Smooth muscle cell (in vitro differentiated cells): ENCODE measurements at regions not wholly inside any gene's neighbourhood (a gene's known extent, or its start where the extent isn't known, plus 50 kb on each side); places are given as distances from the start of the nearest gene placed in this dataset.

Experiments used
- DNase-seq: peaks from one replicate; lab custom pipeline; 2025; ENCODE audit not compliant: unreplicated experiment; lab: John Stamatoyannopoulos, UW
- H2AFZ ChIP-seq: fragments of 200-600 bp; sonication (generic); 2 replicates; pipeline ENCODE4 v1.6.0; 2016; ENCODE audit warnings: antibody characterized with exemption, low read depth, mild to moderate bottlenecking
- H3F3A ChIP-seq: fragments of 200-600 bp; sonication (generic); 2 replicates; pipeline ENCODE4 v1.6.0; 2017; ENCODE audit warnings: antibody characterized with exemption, low read depth
- H3K27ac ChIP-seq: fragments of 200-600 bp; sonication (generic); 2 replicates; pipeline ENCODE4 v1.5.1; 2016; ENCODE audit warnings: low read depth, mild to moderate bottlenecking
- H3K27me3 ChIP-seq: fragments of 200-600 bp; sonication (generic); 2 replicates; pipeline ENCODE4 v1.6.1; 2016; ENCODE audit warnings: low read depth, mild to moderate bottlenecking
- H3K36me3 ChIP-seq: fragments of 200-600 bp; sonication (generic); 2 replicates; pipeline ENCODE4 v1.5.1; 2016; ENCODE audit warnings: low read depth
- H3K4me1 ChIP-seq: fragments of 200-600 bp; sonication (generic); 2 replicates; pipeline ENCODE4 v1.5.1; 2016; ENCODE audit warnings: low read depth
- H3K4me2 ChIP-seq: fragments of 200-600 bp; sonication (generic); 2 replicates; pipeline ENCODE4 v1.6.0; 2016; ENCODE audit warnings: mild to moderate bottlenecking
- H3K4me3 ChIP-seq: fragments of 200-600 bp; sonication (generic); 2 replicates; pipeline ENCODE4 v1.5.1; 2016; ENCODE audit warnings: mild to moderate bottlenecking
- H3K79me2 ChIP-seq: fragments of 200-600 bp; sonication (generic); 2 replicates; pipeline ENCODE4 v1.6.0; 2016; ENCODE audit warnings: low read depth, mild to moderate bottlenecking
- H3K9ac ChIP-seq: fragments of 200-600 bp; sonication (generic); 2 replicates; pipeline ENCODE4 v1.6.0; 2016; ENCODE audit warnings: low read depth
- H3K9me3 ChIP-seq: fragments of 200-600 bp; sonication (generic); replicated peaks from 2 replicates; pipeline ENCODE4 v1.5.1; 2016; ENCODE audit warnings: low read depth
- H4K20me1 ChIP-seq: fragments of 200-600 bp; sonication (generic); 2 replicates; pipeline ENCODE4 v1.6.0; 2016; ENCODE audit warnings: low read depth
- WGBS: methylation state at CpG from one replicate; pipeline ENCODE4 v1.1.7; 2016; ENCODE audit warnings: low lambda C conversion rate; 5-methylcytosine and 5-hydroxymethylcytosine counted together
- TF ChIP-seq, protein P1 (sequence below): fragments of 200-600 bp; sonication (generic); IDR thresholded peaks from 2 replicates; pipeline ENCODE4 v1.5.1; 2017; ENCODE audit warnings: borderline replicate concordance, mild to moderate bottlenecking, antibody characterized with exemption; ENCODE audit not compliant: insufficient read depth, poor library complexity, severe bottlenecking

GRCh38 chr13:56020425-56020824 is 1120.3 kb upstream of the PRR20A start:
- H3K4me1 ChIP-seq: no peaks in the 10 kb centered on the region
- TF ChIP-seq, protein P1, sequence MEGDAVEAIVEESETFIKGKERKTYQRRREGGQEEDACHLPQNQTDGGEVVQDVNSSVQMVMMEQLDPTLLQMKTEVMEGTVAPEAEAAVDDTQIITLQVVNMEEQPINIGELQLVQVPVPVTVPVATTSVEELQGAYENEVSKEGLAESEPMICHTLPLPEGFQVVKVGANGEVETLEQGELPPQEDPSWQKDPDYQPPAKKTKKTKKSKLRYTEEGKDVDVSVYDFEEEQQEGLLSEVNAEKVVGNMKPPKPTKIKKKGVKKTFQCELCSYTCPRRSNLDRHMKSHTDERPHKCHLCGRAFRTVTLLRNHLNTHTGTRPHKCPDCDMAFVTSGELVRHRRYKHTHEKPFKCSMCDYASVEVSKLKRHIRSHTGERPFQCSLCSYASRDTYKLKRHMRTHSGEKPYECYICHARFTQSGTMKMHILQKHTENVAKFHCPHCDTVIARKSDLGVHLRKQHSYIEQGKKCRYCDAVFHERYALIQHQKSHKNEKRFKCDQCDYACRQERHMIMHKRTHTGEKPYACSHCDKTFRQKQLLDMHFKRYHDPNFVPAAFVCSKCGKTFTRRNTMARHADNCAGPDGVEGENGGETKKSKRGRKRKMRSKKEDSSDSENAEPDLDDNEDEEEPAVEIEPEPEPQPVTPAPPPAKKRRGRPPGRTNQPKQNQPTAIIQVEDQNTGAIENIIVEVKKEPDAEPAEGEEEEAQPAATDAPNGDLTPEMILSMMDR: no peak
- H3K27ac ChIP-seq: no peak overlapping the region
- no peak overlapping the region for H3K9ac ChIP-seq
- no peak overlapping the region for H3K4me3 ChIP-seq
- H2AFZ ChIP-seq: no peak overlapping the region
- no peaks in the 10 kb centered on the region for H4K20me1 ChIP-seq
- 95% methylated on average over 3 of the region's 3 CpGs for WGBS
- H3K79me2 ChIP-seq: no peaks in the 10 kb centered on the region
- no peak overlapping the region for H3K4me2 ChIP-seq
- H3K9me3 ChIP-seq: no peaks in the 10 kb centered on the region
- H3F3A ChIP-seq: no peaks in the 10 kb centered on the region
- no peaks in the 10 kb centered on the region for H3K36me3 ChIP-seq
- H3K27me3 ChIP-seq: no peaks in the 10 kb centered on the region
- no peak for DNase-seq

- Histone ChIP-seq H2AFZ (no peak overlapping the region), H3F3A (no peaks in the 10 kb centered on the region), H3K9me3 (no peaks in the 10 kb centered on the region), H3K79me2 (no peaks in the 10 kb centered on the region), H3K4me1 (no peaks in the 10 kb centered on the region), H3K9ac (no peak overlapping the region), H3K27ac (no peak overlapping the region), H3K4me3 (no peak overlapping the region), H4K20me1 (no peaks in the 10 kb centered on the region), H3K36me3 (no peaks in the 10 kb centered on the region), H3K27me3 (no peaks in the 10 kb centered on the region), H3K4me2 (no peak overlapping the region)
- TF ChIP-seq, protein P1: no peak
- no peak for DNase-seq
- WGBS: 96% methylated on average over 8 of the region's 8 CpGs
Measured at GRCh38 chr13:56039992-56040391, 1100.7 kb upstream of the PRR20A start.

- no peak overlapping the region for H3K9ac ChIP-seq
- no peaks in the 10 kb centered on the region for H3K9me3 ChIP-seq
- no peak overlapping the region for H3K27ac ChIP-seq
- DNase-seq: no peak
- H4K20me1 ChIP-seq: no peaks in the 10 kb centered on the region
- 100% methylated on average over 1 of the region's 1 CpG for WGBS
- TF ChIP-seq, protein P1: no peak
- no peaks in the 10 kb centered on the region for H3K27me3 ChIP-seq
- H3K79me2 ChIP-seq: no peaks in the 10 kb centered on the region
- no peak overlapping the region for H2AFZ ChIP-seq
- no peaks in the 10 kb centered on the region for H3K4me1 ChIP-seq
- H3F3A ChIP-seq: no peaks in the 10 kb centered on the region
- no peak overlapping the region for H3K4me2 ChIP-seq
- no peak overlapping the region for H3K4me3 ChIP-seq
- no peaks in the 10 kb centered on the region for H3K36me3 ChIP-seq
Measured at GRCh38 chr13:56066321-56066720, 1074.4 kb upstream of the PRR20A start.

DNA sequence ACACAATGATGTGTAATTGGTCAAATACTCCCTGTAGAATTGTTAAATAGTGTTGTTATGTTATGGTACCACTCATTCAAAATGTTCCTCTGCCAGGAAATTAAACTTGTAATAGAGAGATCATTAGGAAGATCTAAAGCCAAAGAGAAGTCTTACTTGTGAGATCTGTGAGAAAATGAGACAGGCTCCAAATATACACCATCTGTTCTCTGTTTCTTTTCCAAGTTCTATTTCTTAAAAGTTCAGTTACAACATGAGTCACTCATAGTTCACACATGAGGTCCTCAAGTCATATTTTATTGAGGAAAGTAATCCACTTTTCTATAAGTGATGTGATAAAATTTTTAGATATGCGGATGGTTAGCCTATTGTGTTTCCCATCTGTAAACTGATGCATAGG is 1038.1 kb upstream of the PRR20A start:
- Histone ChIP-seq H3F3A (no peaks in the 10 kb centered on the region), H4K20me1 (no peaks in the 10 kb centered on the region), H3K27ac (no peak overlapping the region), H3K4me3 (no peak overlapping the region), H3K9ac (no peak overlapping the region), H3K36me3 (no peaks in the 10 kb centered on the region), H2AFZ (no peak overlapping the region), H3K4me1 (no peaks in the 10 kb centered on the region), H3K27me3 (no peaks in the 10 kb centered on the region), H3K4me2 (no peak overlapping the region), H3K79me2 (no peaks in the 10 kb centered on the region), H3K9me3 (no peaks in the 10 kb centered on the region)
- TF ChIP-seq, protein P1: no peak
- WGBS: 93% methylated on average over 1 of the region's 1 CpG
- no peak for DNase-seq
